SW480 (cell line): ENCODE measurements at regions not wholly inside any gene's neighbourhood (a gene's known extent, or its start where the extent isn't known, plus 50 kb on each side); places are given as distances from the start of the nearest gene placed in this dataset.
A peak's percentile ranks its signal among the peaks of the same experiment; 100 is the strongest.
"Not testable (repeated sequence)": the region's sequence is repeated elsewhere in the genome, so short reads cannot be mapped to it uniquely, and the experiment has no call there.

Experiments used
- DNase-seq: peaks from one replicate; pipeline ENCODE4 v3.0.0-alpha.2; 2016; ENCODE audit warnings: low spot score

DNA sequence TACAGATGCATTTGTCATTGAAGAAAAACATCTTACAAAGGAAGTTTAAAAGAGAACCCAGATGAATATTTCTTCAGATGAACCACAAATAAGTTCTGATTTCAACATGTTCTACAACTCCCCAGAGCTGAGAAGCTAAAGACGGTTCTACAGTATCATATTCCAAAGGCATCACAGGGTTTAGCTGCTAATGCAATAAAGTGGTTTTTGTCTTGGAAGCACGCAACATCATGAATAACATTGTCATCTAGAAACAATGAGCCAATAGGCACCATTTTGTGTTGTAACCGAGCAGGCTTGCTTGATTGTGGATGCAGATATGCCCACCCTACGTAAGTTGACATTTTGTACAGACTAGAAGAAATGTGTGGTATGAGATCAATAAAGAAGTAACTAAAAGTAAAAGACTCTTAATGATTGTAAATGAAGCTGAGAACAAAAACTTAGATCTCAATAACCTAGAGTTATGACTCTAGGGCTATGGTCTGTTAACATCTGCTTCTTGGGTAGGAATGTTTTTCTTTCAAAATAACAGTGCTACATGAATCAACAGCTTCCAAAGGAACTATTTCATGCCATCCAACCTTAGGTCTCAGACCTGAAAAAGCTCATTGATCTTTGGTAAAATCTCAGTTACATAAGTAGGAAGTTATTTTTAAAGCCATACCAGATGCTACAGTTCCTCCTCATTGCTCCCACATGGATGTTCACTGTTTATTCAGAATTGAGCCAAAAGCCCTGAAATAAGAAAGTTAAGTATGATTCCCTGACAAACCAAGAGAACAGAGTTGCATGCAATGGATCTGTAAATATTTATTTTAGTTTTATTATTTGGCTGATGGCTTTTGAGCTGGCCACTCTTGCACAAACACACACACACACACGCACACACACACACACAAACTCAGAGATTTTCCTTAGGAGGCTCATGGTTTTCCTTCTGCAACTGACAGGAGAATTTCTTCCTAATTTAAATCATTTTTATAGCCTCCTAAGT, 118.7 kb upstream of the SLCO6A1 start:
- DNase-seq: no peak

DNA sequence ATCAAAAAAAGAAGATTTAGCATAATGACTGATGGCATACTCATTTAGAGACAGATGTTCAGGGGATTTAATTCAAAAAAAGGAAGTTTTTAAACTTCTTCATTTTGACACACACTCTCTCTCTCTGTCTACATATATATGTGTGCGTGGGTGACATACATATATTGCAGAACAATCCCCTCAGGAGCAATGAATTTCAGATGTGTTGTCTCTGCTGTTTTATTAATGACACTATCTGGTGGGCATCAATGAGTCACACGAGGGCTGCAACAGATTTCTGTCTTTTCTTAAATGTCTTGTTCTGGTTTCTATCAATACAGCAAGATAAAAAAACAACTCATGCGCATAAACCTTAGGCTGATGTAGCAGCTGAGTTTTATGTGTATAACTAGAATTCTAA, 123.5 kb upstream of the SLCO6A1 start:
- no peak for DNase-seq

DNA sequence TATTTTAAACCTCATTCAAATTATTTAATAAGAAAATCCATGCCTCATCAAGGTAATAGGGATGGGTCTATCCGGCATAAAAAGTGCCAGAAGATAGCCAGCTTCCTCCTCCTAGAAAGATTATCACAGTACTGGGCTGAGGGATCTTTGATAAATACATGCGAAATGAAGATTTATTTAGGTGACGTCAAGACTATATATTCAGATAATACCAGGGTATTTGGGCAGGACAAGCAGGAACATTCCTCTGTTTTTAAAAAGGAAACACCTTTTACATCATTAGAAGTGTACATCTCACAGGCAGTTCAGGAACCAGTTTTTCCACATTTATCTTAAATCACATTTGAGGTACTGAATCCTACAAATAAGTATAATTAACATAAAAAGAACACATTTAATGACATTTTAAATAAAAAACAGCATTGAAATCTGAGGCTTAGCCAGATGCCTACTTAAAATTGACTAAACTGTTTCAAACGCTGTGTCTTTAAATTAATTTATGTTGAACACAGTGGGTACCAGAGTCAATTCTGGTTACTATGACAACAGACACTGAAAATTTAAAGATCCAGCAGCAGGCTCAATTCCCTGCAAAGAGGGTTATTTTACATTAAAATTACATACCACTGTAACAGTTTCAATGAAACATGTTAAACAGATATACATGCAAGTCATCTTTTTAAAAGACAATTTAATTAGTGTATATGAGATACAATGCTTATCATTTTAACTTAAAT, 124.7 kb upstream of the SLCO6A1 start:
- DNase-seq: no peak

DNA sequence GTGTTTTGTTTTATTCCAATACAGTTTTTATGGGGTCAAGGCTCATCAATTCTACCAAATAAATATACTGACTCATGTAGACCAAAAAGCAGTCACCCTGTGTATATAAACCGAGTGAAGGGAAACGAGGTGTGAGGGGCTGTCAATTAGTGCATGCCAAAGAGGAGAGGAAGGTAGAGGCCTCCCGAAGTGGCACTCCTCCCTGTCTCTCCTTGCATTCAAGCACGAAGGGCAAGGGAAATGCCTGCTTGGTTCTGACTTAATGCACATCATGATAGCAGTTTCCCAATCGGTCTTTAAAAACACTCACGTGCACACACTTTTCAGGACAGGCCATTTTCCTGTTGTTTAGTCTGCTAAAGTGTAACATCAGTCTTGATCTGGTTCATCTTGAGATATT, 125.6 kb upstream of the SLCO6A1 start:
- DNase-seq: no peak

DNA sequence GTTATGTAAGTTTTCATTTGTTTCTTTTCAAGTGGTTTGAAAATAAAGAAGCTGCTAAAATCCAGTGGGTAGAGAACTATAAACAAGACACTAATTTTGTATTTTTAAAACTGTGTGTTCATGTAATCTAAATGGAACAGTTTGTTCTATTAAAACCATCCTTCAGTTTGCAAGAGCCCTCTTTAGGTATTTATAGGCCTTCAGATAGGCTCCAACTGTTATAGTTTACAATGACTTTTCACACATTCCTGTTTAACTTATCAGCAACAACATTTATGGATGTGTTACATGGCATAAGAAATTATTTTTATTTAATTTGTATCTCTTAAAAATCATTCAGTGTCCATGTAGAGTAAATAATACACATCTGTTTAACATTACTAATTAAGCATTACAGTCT, 126.7 kb upstream of the SLCO6A1 start:
- DNase-seq: no peak

DNA sequence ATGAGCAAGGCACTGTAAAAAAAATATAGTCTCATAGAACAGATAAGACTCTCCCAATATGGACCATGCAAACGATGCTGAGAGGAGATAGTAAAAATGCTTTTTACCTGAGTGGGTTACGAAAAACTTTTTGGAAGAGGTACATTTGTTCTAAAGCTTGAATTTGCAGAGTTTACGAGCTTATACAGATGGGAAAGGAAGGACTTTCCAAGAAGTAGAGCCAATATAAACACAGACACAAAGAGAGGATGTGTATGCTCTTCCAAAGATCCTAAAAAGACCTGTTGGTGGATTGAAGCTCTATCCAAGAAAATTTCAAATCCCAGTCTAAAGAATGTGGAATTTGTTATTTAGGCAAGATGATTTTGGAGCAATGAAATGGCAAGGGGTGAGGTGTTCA, 127.1 kb upstream of the SLCO6A1 start:
- DNase-seq: no peak

DNA sequence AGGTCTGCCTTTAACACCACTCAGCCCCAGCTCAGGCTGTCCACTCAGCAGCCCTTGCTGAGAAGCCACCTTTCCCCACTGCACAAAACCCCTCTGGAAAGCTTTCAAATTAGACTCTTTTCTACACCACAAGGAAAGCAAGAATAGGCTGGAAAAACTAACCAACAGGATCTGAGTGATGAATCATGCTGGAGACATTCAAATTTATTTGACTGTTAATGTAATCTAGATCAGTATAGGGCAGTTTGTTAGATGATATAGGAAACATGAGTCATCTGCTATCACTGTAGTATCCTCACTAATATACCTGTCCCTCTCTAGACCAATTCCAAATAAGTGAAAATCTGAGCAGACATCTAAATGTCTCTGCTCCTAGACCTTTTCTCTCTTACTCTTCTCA, 127.8 kb upstream of the PAM start:
- peak; percentile 42 for DNase-seq

DNA sequence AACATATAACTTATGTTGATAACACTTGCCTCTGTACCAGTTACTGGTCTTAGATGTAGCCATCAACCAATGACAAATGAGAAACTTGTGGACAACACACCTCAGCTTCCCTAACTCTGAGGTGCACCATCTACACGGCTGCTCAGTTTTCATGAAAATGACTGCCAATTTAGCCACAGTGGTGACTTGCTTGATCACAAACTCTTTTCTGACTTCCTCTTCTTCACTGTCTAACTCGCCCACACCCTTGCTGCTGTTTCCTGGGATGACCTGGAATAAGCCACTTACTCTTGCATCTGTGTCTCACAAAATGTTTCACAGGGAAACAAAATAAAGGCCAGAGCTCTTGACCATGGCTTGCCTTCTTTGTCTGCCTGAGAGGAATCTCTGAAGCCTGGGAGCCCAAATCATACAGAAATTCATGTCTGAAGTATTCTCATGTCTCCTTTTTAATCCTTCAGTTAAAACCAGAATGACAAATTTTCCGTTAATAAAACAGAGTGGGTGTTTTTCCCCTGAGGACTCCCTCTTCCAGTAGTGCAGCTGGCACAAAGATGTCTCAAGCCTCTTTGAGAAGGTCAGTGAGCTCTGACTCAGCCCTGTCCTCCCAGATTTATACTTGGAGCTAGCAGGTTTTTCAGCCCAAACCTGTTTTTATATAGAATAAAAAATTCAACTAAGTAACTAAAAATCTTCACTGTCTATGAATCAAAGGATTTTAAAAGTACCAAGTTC, 126.5 kb upstream of the PAM start:
- DNase-seq: no peak

DNA sequence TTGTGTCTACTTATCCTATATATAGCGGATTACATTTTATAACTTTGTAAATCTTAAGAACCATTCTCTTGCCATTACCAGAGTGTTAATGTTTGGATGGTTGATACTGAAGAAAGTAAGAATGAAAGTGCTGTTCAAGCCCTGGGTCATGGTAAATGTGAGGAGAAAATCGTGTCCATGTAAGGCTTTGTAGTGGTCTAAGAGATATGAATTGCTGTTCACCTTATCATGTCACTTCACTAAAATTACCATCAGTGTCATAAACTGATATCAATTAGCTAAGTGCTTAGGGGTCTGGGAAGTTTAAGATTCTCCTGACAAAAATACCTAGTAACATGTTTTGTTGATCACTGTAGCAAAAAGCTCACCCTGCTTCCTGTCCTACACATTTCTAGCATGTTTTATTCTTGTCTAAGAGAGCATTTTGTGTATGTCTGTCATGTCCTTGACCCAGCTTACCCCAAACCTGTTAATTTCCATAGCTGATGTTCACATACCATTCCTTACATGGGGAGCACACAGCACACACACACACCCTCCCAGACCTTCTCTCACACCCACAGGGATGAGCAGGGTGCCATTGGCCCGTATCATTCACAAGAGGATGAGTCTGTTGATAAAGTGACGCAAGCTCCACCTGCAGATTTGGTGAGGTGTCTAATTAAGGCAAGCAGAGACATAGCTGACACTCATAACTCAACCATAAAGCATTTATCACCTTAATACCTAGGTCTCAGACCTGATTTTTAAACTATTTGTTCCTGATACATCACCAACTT, 125.1 kb upstream of the PAM start:
- DNase-seq: no peak

DNA sequence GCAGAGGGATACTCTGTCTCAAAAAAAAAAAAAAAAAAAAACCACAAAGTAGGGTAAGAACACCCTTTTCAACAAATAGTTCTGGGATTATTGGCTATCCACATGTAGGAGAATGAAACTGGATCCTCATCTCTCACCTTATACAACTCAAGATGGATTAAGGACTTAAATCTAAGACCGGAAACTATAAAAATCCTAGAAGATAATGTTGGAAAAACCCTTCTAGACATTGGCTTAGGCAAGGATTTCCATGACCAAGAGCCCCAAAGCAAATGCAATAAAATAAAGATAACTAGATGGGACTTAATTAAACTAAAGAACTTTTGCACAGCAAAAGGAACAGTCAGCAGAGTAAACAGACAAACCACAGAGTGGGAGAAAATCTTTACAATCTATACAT, 119.7 kb upstream of the PAM start:
- DNase-seq: not testable (repeated sequence)

DNA sequence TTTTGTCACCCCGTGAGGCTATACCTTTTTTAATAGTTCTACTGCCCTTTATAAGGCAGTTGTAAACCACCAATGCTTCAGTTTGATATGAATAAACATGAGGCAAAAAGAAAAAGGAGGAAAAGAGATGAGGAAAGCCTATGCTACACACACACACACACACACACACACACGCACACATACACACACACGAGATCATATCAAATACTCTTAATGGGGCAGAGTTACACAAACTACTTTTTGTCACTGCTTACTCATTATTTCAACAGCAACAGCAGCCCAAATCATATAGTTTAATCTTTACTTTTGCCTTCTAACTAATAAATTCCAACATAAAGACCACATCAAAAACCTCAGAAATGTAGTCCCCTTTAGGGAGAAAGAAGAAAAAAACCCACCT, 116.8 kb upstream of the PAM start:
- peak; percentile 4 for DNase-seq

DNA sequence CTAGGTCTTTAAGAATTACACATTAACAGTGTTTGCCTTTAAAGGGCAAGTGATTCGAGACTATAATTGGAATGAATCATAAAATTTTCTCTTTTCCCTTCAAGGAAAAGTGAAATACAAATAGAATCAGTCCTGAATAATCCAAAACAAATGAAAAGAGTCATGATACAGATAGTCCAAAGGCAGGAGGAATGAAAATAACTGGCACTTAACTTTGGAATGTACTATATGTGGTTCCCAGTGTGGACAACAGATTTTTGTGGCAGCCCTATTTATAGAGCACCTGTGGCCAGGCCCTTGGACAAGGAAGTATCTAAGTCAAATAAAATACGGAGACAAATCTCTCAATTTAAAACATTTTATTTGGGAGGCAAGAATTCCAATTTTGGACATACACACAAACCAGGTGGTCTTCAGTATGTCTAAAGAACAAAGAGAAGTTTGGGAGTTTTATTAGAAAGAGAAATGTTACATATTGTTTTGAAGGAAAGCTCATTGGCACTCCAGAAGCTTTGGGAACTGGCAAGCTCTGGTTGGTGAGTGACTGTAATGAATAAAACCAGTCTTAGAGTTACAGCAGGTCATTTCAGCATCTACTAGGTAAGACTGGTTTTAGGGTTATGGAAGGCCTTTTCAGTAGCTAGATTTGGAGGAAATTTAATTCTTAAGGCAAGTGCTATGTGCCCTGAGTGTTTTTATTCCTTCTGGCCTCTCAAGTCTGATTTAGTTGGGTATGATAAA, 116.0 kb upstream of the PAM start:
- DNase-seq: peak; percentile 31

DNA sequence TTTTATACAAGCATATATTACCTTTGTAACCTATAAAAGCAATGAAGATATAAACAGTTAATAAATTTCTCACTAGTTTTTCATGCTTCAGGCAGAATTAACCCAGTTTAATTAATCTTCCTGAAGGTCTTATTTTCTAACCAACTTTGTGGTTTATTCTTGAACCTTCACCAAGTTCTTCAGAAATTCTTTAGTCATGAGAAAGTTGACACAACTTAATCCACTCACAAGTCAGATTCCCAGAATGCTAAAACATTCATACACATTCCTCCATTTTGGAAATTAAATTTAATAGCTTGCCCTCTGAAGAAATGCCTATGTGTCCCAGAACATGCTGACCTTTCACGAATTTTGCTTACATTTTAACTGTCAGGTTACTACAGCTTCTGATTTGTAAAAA, 105.4 kb upstream of the PAM start:
- no peak for DNase-seq

DNA sequence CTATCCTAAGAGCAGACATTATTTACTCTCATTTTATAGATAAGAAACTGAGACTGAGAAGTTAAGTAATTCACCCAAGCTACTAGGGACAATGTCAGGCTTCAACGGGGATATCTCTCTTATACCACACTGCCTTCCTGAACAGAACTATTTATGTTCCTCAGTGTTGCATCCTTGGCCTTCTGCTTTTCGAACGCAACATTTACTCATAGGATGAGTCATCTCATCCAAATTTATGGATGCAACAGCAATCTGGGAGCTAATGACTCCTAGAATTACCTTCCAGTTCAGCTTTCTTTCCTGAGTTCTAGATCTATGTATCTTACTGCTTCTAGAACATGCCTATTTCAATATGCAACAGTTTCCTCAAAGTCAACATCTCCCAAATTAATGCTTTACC, 103.6 kb upstream of the PAM start:
- DNase-seq: peak; percentile 2

DNA sequence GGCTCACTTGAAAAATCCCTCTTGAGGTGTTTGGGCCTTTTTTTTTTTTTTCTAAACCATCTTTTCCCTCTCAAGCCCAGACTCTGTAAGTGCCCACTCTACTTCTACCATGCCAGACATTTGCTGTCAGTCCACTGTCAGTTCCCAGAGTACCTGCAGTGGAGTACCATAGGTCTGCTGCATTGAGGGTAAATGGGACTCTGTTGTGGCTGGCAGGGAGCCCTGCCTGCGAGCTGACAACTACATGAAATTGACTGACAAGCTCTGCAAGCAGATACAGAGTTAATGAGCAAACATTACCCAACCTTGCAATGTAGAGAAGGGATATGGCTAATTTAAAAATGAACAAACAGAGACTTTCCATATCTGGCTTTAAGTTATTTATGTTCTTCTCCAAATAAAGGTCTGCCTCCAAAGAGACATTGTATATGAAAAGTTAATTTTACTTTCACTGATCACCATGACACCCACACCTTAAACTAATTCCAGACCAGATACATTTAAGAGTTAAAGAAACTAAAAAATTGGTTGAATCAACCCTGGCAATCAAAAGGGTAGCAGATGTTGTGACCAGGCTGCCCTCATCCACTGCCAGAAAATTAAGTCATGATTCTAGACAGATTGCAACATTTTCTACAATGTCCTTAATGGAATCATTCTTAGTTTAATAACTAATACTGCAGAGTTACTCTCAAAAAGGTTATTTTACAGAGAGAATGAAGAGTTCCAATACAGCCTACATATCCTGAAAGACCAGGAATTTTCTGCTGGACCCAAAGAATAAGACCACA, 100.4 kb upstream of the PAM start:
- no peak for DNase-seq

DNA sequence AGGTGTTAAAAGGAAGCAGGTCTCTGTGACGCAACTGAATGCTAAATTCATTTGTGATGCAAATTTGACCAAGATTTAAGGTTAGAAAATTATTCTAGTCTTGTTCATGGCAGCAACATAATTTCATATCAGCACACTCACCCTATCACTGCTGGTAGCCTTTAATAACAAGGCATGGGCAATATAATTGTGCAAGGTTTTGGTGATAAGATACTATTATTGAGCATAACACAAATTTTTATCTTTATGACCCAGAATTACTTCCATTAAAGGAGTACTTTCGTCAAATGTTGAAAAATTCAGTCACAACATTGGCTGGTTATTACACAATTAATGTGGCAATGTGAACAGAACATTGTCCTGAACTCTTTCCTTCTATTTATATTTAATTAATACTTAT, 96.0 kb upstream of the PAM start:
- DNase-seq: no peak

DNA sequence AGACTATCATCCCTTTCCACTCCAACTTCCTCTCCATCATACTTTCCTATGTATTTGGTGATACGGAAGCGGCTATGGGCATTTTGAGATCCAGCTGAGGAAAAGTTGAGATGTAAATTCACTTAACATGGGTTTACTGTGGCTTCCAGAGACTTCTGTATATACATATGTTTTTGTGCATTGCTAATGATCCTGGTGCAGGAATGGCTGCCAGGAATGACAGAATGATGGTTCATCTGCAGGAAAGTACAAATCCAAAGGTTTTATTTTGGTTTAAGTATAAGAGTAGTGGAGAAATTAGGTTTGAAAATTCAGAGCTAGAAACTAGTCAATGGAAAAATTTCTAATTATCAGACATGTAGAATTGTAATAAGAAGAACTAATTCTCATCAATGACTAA, 95.0 kb upstream of the PAM start:
- DNase-seq: no peak

DNA sequence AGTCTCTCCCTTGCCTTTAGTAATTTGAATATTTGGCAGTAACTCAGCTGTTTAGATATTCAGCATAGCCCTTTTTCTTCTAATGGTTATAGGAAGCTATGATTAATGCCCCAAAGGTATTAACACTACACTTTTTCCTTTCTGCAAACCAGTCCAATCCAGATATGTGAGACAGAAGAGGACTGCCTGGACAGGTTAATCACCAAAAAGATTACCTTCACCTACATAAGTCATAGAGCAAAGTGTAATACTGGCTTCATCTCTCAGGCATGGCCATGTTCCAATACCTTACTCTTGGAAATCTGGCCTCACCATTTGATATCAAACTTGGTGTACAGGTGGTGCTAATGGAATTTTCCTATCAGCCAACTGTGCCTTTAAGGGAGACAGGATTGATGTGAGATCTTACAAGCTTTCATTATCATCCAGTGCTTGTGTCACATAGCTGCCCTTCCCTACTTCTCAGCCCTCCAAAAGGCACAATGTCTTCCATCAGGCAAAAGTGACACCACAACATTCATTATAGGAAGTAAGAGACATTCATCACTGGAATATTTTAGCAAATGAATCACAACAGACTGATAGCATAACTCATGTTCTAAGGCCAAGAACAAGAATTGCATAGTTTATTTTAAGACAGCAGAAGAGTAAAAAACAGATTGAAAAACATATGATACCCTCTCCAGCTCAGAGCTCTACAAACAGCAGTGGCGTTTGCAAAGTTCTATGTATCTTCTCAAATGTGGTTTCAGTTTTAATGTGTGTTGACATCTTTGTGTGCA, 91.2 kb upstream of the PAM start:
- no peak for DNase-seq

DNA sequence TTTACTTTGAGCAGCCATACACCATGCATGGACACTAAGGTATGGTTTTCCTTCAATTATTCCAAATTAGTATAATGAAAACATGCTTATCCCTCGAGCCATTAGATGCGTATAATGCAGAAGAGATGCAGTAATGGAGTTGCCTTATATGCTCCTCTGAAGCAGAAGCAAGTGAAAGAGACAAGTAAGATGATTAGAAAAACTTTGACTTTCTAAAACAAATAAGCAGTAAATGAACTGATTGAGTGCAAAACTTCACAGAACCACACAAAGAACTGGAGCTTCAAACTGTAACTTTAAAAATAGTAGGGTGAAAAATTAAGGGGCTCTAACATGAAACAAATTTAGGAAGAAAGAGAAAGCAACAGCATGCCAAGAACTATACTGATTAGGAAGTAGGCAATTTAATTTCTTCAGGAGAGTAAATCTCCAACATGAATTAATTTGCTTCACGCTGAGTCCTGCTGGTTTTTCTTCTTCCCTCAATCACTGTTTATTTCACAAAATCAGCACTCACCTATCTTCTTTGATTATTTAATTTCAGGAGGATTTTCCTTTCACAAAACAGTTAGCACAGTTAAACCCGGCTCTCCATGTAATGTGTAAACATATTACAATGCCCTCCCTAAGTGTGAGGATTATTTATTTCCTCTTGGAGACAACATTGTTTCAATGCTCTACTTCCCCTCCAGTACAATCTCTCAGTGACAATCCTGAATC, 90.3 kb upstream of the PAM start:
- no peak for DNase-seq
